Left kidney (tissue), 1 donor: ENCODE measurements at regions not wholly inside any gene's neighbourhood (a gene's known extent, or its start where the extent isn't known, plus 50 kb on each side); places are given as distances from the start of the nearest gene placed in this dataset.

Experiments
- DNase-seq: peaks from one replicate; pipeline ENCODE4 v3.0.0-alpha.2; 2013

DNA sequence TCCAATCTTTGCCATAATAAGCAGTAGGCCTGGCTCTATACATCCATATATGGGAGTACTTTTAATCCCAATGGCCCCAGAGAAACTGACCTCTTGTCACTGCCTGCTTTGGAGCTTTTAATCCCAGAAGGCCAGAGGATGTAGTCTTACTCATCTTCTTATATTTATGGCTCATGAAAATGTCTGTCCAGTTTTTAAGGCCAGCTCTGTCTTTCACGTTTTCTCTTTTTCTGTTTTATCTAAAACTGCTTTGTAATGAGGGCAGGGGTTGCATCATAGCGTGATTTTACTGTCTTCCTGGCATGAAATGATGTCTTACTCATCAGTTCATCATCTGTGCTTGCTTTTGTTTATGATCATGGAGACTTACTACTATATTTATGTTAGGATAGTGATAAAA lies 1094.9 kb downstream of the MAT2B start:
- DNase-seq, result no peak

DNA sequence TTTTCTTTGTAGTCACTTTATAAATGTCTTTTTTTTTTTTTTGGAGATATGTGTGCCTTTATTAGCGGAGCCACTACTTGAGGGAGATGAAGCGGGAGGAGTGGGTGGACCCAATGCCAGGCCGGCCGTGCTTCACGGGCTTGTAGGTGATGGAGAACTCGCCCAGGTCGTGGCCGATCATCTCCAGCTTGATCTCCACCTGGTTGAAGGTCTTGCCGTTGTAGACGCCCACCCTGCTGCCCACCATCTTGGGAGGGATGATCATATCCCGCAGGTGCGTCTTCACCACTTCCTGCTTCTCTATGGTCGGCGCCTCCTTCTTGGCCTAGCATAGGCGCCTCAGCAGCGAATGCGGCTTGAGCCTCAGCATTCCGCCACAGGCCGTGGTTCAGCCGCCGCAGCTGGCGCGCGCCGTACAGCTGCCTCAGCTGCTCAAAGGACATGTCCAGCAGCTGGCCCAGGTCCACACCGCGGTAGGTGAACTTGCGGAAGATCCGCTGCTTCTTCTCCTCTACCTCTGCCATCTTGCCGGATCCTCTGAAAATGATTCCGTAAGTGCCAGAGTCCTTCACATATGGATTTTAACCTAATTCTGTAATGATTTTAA lies 1095.6 kb downstream of the MAT2B start:
- DNase-seq, result no peak

DNA sequence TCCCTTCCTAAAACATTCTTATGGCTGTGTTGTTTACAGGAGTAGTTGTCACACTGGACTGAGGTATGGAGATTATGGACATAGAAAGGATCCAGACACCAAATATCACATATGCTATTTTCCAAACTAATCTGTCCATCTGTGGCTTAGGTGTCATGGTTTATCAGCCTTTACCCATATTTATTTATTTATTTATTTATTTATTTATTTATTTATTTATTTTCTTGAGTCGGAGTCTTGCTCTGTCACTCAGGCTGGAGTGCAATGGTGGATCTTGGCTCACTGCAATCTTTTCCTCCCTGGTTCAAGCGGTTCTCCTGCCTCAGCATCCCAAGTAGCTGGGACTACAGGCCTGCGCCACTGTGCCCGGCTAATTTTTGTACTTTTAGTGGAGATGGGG lies 1103.1 kb downstream of the MAT2B start:
- DNase-seq, result no peak

DNA sequence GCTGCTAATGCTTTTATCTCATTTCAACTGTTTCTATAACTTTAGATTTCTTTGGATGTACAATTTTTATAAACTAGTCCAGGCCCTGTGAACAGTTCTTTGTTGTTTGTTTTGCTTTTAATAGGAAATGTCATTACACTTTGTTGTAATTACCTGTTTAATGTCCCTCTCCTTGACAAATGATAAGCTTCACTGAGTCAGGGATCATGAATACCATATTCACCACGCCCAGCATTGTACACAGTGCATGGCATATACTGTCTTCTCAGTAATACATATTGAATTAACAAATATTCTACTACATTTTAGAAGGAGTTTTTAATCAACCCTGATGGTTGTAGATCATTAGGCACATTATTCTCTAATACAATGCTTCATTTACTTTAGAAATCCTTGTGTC lies 1105.0 kb downstream of the MAT2B start:
- DNase-seq, result no peak

DNA sequence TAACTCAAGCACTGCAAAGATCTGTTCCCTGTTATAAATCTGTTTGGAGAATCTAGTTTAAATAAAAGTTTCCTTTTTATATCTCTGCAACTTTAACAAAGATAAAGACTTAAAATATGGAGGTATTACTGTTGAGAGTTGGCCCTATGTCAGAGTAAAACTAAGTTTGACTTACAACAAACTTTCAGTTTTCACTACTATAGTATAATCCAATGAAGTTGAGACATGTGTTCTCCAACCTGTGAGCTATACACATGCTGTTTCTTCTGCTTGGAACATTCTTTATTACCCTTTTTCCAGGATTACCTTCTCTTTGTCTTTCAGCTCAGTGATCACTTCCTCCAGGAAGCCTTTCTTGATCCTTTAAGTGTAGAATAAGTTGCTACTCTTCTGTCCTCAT lies 1109.3 kb downstream of the MAT2B start:
- no peak for DNase-seq

DNA sequence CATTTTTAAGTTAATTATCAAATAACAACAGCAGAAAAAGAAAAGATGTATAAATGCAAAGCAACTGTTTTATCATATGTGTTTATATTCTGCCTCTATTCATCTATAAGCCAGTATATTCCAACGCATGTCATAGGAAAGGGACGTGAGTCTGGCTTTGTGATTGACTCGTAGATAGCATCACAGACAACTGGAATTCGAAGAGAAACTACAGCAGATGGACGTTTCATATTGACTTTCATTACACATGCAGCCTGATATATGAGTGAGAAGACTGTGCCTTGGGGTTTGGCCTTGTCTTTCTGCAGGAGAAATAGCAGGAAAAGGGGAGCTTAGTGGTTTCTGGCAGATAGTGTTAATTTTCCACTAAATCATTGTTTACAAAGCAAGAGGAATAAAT lies 1111.9 kb downstream of the MAT2B start:
- DNase-seq, result no peak

DNA sequence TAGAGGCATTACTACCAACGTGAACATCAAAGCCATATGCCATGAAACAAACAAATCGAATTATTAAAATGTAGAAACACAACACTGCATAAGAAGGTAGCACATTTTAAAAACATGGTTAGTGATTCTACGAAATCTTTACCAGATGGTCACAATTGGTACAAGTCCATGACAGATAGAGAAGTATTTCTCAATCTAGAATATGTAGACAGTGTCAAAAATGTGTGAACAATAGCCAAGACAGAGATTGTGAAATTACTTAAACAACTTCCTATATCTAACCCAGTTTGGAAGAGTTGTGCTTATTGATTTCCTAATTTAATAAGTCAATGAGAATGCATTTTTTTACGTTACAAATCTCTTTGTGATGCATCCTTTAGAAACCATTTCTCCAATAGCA lies 1121.6 kb downstream of the MAT2B start:
- DNase-seq, result no peak

DNA sequence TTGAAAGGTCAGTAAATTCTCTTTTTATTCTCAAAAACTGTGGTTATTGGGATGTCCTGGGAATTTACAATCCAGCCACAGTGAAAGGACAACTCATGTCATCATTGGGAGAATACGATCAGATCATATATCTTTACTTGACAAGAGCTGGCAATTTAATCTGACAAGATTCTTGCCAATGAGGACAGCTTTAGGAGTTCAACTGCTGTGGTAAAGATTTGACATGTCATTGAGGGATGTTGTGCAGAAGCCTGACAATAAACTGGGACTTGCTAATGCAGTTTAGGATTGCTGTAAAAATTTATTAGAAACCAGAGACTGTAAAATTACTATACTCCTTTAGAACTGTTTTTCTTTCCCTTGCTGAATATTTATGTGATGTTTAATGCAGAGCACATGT lies 1131.0 kb downstream of the MAT2B start:
- no peak for DNase-seq

DNA sequence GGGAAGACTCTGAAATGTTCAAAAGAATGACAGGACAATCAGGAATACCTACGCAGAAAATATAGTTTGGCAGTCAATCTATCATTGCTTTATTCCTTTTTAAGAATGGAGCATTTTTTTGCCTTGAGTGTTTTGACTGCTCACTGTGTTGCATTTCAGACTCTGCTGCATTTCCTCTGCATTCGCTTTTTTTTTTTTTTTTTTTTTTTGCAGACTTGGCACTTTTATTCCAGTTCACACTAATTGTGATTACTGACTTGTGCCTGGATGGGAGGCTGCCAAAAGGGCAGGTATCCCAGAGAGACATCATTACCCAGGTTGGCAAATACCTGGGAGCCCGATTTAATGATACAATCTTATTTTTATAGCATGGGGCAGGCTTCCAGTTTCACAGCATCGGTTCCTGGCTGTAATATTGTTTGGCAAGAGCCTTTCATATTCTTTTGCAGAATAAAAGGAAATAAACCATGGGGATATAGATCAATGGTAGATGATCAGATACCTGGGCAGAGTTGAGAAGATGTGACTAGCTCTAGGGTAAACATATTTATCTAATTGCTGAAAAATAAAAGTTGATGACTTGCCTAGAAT lies 1132.6 kb downstream of the MAT2B start:
- no peak for DNase-seq

DNA sequence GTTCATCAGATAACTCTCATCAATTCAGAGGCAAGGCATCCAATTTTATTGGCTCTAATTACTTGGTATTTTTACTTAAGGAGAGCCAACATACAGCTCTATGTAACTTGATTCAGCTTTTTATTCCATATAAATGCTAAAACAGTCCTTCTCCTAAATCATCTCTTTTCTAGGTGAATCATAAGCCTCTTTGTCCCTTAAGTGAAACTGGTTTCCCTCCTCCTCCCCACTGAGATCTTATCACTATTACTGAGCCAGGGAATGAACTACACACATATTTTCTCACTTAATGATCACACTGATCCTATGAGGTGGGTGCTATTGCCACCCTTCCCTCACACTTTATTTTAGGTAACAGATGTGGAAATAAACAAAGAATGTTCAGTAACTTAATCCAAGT lies 1143.8 kb downstream of the MAT2B start:
- DNase-seq, result no peak

DNA sequence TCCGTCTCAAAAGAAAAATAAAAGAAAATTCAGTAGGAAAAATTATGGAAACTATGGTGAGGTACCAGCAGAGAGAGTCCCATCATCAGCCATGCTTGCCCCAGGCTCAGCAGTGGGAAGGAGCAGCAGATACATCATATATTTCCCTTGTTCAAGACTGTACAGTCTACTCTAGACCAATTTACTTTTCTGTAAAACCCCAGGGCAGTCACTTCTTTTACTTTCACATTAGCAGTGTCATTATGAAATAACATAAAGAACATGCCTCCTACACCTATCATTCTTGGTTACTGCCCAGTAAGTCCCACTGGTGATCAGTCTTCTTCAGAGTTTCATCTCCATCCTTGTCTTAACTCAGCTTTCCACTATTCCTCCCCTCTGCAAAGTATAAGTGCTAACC lies 1145.0 kb downstream of the MAT2B start:
- no peak for DNase-seq

DNA sequence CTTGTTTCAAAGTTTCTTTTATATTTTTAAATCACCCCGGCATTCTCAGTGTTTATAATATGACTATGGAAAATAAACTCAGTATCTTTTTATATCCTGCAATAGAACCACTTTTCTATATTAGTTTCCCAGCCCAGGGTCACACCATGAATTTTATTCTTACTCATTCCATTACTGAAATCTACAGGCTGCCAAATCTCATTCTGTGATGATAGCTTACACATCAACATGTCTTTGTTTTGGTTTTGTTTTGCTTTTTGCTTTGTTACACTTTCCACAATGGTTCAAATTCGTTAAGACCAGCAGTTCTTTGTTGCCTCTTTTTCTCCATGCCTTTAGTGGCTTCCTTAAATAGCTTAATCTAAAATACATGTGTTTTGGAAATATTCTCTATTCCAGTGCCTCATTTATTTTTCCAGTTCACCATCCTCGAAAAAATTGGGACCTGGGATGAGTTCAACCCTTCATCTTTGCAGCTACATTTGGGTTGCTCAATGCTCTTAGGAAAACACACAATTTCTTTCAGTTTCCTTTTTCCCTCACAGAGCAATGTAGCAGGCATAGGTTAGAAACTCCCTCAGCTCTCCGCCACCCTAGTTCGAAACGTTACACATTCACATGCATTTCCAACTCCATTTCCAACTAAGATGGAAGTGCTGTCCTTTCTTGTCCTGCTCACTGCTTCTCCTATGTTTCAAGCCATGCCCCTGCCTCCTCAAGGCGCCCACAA lies 1146.3 kb downstream of the MAT2B start:
- no peak for DNase-seq

DNA sequence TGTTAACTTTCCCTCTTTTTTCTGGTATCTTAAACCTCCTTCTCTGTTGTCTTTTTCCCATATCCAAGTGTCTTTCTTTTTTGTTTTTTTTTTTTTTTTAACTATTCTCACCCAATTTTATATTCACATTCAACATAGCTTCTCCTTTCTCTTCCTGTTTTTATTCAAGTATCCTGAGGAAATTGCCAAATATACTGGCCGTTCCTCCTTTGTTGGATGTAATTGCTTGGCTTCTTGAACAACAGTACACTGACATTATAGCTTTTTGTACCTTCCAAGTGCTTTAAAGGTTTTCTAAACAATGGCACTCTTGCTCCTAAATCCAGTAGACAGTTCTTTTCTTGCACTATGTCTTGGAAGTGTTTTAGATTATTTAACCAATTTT lies 1146.8 kb downstream of the MAT2B start:
- no peak for DNase-seq

DNA sequence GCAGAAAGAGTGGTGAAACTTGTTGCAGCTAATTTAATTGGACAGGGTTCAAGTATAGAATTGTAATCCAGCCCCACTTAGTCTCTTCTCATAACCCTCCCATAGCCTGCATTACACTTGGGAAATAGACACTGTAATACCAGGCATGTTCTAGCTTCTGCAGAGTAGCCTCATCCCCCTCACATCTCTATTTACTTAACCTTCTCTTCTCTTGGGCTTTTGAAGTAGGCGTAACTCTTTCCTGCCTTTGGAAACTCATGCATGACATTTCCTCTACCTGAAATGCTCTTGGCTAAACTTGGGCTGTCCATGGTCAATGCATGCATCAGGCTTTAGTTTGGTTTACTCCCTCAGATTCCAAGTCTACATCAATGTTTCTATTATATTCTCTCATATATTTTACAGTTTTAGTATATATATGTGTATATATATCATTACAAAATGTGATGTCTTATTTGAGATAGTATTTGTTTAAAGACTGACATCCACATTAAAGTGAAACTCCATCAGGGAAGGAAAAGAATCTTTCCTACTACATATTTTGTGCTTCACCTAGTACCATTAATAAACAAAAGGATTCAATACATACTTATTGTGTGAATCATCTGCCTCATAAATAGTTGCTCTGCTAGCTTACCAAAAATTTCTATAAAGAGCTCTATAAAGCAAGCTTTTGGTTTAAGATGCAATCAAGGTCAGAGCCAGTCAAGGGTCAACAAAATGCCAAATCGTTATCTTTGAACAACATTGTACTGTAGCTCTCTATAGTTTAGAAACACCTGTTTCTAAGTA lies 1158.0 kb downstream of the MAT2B start:
- DNase-seq, result peak; percentile 17

DNA sequence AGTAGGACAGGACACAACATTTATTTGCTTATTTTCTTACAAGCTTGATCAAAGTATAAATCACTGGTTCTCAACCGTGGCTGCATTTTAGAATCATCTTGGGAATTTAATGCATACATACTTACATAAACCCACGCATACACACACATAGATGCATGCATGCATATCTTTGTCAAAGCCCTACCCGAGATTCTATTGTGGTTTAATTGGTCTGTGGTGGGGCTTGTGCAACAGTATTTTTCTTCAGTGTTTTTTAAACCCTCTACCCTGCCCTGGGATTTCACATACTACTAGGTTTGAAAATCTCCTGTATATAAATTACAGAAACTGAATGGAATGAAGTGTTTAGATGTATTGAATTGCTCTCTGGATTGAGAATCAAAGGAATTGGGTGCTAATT lies 1166.2 kb downstream of the MAT2B start:
- DNase-seq, result no peak

DNA sequence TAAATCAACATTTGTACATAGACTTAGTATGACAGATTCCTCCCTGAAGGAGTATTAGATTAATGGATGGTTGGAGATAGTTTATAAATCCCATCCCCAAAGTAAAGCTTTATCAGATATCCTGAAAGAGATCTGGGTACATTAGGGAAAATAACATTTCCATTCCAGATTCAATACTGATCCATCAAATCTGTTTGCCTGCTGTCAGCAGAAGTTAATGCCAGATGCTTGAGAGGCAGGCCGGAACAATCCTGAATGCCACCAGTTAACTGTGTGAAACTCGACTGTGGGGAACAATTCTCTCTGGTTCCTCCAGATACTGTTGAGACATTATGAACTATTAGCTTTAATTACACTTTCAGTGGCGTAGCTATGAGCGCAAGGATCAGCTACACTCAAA lies 1166.8 kb downstream of the MAT2B start:
- no peak for DNase-seq

DNA sequence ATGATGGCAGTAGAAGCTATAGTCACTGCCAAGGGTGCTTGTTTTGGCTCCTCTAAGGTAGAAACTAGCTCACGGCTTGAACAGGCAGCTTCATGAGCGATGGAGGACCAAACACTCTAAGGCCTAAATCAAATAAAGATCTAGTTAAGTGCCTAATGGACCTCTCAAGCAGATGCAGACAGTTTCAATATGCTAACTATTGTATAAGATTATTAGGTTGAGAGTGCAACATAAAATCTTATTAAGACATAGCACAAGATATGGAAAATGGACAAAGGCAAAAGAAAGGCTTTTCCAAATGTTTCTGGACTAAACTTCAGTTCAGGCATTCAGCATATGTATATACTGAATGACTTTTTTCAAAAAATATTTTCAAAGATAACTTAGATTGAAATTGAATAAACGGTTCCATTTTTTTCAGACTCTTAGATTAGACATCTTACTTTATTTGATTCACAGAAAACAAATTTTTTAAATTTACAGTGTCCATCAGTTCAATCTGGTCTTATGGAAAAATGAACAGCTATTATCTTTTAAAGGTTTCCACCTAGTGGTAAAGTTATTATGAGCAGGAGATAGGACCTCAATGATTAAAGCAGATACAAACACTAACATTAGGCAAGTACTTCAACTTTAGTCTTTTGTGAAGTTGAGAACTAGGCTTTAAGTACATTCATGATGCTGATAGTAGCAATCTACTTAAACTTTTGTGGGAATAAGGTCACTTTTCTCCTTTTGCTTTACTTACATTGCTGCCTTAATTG lies 1167.7 kb downstream of the MAT2B start:
- DNase-seq, result no peak

DNA sequence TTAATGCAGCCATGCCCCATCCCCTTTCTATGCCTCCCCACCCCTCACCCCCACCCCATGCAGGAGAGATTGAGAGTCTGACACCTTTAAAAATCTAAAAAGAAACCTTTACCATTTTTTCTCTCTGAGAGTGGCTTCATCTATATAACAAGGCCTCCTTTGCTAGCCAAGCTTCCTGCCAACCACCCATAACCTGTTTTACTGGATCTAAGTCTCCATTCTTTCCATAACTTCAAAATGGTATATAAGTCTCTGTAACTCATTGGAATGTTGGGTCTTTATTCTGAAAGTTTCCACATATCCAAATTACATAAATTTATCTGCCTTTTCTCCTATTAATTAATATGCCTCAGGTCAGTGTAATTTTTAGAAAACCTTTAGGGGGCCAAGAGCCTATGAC lies 1174.0 kb downstream of the MAT2B start:
- no peak for DNase-seq

DNA sequence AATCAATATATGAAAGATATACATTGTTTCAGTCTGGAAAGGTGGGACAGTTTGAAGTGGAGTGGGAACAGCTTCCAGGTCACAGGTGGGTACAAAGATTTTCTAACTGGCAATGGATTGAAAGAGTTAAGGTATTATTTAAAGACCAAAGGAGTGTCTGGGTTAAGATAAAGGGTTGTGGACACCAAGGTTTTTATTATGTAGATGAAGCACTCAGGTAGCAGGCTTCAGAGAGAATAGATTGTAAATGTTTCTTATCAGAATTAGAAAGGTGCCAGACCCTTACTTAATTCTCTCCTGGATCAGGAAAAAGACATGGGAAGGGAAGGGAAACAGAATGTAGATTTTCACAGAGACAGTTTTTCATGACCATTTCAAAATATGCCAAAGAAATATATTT lies 1174.8 kb downstream of the MAT2B start:
- DNase-seq, result no peak

DNA sequence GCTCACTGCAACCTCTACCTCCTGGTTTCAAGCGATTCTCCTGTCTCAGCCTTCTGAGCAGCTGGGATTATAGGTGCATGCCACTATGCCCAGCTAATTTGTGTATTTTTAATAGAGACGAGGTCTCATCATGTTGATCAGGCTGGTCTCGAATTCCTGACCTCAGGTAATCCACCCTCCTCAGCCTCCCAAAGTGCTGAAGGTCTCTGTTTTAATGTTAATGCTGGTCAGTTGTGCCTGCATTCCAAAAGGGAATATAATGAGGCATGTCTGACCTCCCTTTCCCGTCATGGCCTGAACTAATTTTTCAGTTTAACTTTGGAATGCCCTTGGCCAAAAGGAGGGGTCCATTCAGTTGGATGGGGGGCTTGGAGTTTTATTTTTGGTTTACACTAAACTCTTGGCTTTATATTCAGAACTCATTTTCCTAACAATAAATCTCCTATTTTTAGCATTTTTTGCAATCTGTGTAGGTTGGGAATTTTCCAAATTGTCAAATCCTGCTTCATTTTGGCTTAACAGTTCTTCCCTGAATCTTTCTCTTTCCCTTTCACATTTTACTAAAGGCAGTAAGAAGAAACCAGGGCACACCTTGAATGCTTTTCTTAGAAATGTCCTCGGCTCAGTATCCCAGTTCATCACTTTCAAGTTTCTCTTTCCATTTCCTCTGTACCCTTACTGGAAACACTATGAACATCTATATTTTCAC lies 1175.5 kb downstream of the MAT2B start:
- no peak for DNase-seq

DNA sequence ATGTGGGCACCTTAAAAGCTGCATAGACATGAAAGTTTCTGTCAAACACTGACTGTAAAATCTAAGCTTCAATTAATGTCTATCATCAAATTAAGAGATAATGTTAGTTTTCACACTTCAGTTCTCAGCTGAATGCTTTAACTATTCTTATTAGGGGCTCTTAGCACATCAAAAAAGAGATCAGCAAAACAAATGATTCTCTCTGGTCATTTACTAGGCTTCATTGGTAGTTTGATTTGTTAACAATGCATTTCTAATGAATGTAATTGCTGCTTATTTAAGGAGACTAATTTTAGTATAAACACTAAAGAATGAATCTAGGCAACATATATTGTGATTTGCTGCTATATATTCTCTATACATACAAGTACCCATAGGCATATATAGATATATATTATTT lies 1182.0 kb downstream of the MAT2B start:
- no peak for DNase-seq

DNA sequence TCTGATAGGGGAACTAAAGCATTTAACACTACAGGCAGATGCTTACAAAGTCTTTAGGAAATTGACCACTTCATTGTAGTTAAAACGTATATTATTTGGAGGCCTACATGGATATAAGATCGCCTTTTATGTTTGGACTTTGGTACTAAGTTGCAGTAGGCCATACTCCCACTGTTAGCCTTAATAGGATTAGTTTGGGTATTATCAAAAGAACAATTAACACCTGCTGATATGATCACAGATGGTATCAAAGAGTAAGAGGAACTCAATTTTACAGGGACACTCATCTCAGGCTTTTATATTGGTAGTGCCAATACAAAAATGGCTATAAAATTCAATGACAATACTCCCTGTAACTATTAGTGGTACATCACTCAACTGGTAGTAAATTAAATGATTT lies 1183.0 kb downstream of the MAT2B start:
- DNase-seq, result no peak
